NCI-H1930 (cell line): ENCODE measurements at regions not wholly inside any gene's neighbourhood (a gene's known extent, or its start where the extent isn't known, plus 50 kb on each side); places are given as distances from the start of the nearest gene placed in this dataset.
A peak's percentile ranks its signal among the peaks of the same experiment; 100 is the strongest.

Experiments used
- DNase-seq, 2 experiments: peaks; one replicate each; lab custom pipeline; 2025; lab: John Stamatoyannopoulos, UW

GRCh38 chr6:2465336-2465735 is 219.9 kb upstream of the GMDS start:
- DNase-seq = no peak

- DNase-seq = no peak
Observed at GRCh38 chr6:2464641-2465040, 219.2 kb upstream of the GMDS start.

GRCh38 chr6:2462831-2463230 is 217.4 kb upstream of the GMDS start:
- no peak for DNase-seq

- DNase-seq = no peak
Observed at GRCh38 chr6:2460216-2460745, 214.9 kb upstream of the GMDS start.

GRCh38 chr6:2454180-2454579 is 208.8 kb upstream of the GMDS start:
- DNase-seq = no peak

GRCh38 chr6:2450546-2450945 is 205.1 kb upstream of the GMDS start:
- no peak for DNase-seq

GRCh38 chr6:2449572-2449940 is 204.2 kb upstream of the GMDS start:
- no peak for DNase-seq

GRCh38 chr6:2448826-2449571 is 203.6 kb upstream of the GMDS start:
- peak in 1 of 2 experiments; percentile 25 for DNase-seq

- no peak for DNase-seq
Observed at GRCh38 chr6:2447931-2448330, 202.5 kb upstream of the GMDS start.

GRCh38 chr6:2447318-2447920 is 202.0 kb upstream of the GMDS start:
- DNase-seq = no peak

- DNase-seq = no peak
Observed at GRCh38 chr6:2441601-2442475, 196.4 kb upstream of the GMDS start.

GRCh38 chr6:2440516-2440915 is 195.1 kb upstream of the GMDS start:
- DNase-seq = no peak

- no peak for DNase-seq
Observed at GRCh38 chr6:2439632-2440031, 194.2 kb upstream of the GMDS start.

- DNase-seq = no peak
Observed at GRCh38 chr6:2439082-2439481, 193.7 kb upstream of the GMDS start.

GRCh38 chr6:2436410-2437154 is 191.2 kb upstream of the GMDS start:
- DNase-seq = no peak

- DNase-seq = no peak
Observed at GRCh38 chr6:2435323-2435722, 189.9 kb upstream of the GMDS start.

- DNase-seq = no peak
Observed at GRCh38 chr6:2434912-2435311, 189.5 kb upstream of the GMDS start.

- DNase-seq = no peak
Observed at GRCh38 chr6:2434116-2434515, 188.7 kb upstream of the GMDS start.

GRCh38 chr6:2433711-2434110 is 188.3 kb upstream of the GMDS start:
- DNase-seq = no peak

- no peak for DNase-seq
Observed at GRCh38 chr6:2433266-2433665, 187.9 kb upstream of the GMDS start.

GRCh38 chr6:2432292-2432691 is 186.9 kb upstream of the GMDS start:
- no peak for DNase-seq

- no peak for DNase-seq
Observed at GRCh38 chr6:2430612-2431011, 185.2 kb upstream of the GMDS start.
